ENCODE measurements at regions not wholly inside any gene's neighbourhood (a gene's known extent, or its start where the extent isn't known, plus 50 kb on each side); places are given as distances from the start of the nearest gene placed in this dataset.

DNA sequence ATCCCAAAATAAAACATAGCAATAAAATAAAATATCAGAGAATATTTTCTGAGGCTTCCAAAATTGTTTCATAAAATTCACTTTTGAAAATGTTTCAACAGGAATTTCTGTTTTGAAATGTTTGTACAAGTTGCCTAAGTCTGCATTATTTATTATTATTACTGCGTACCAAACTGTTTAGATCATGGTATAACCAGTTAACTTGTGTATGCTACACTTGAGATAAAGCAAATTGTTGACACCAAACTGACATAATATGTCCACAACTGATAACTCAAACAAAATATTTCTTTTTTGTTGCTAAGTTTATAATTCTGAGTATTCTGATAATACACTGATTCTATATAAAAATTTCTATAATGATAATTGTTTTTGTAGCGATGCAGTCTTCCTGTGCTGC lies 531.8 kb upstream of the EYS start:
- TF ChIP-seq, protein P1, sequence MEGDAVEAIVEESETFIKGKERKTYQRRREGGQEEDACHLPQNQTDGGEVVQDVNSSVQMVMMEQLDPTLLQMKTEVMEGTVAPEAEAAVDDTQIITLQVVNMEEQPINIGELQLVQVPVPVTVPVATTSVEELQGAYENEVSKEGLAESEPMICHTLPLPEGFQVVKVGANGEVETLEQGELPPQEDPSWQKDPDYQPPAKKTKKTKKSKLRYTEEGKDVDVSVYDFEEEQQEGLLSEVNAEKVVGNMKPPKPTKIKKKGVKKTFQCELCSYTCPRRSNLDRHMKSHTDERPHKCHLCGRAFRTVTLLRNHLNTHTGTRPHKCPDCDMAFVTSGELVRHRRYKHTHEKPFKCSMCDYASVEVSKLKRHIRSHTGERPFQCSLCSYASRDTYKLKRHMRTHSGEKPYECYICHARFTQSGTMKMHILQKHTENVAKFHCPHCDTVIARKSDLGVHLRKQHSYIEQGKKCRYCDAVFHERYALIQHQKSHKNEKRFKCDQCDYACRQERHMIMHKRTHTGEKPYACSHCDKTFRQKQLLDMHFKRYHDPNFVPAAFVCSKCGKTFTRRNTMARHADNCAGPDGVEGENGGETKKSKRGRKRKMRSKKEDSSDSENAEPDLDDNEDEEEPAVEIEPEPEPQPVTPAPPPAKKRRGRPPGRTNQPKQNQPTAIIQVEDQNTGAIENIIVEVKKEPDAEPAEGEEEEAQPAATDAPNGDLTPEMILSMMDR (conservative IDR thresholded peaks at IDR 0.05; ENCODE audit: low read depth, low read length), result no peak
- TF ChIP-seq EZH2 (IDR thresholded peaks at IDR 0.05; ENCODE audit: low read length, unreplicated experiment) (no peak), EZH2phosphoT487 (IDR thresholded peaks at IDR 0.05; ENCODE audit: borderline replicate concordance, low read length) (no peak)
